ENCODE measurements at regions not wholly inside any gene's neighbourhood (a gene's known extent, or its start where the extent isn't known, plus 50 kb on each side); places are given as distances from the start of the nearest gene placed in this dataset.
"Not testable (repeated sequence)": the region's sequence is repeated elsewhere in the genome, so short reads cannot be mapped to it uniquely, and the experiment has no call there.

DNA sequence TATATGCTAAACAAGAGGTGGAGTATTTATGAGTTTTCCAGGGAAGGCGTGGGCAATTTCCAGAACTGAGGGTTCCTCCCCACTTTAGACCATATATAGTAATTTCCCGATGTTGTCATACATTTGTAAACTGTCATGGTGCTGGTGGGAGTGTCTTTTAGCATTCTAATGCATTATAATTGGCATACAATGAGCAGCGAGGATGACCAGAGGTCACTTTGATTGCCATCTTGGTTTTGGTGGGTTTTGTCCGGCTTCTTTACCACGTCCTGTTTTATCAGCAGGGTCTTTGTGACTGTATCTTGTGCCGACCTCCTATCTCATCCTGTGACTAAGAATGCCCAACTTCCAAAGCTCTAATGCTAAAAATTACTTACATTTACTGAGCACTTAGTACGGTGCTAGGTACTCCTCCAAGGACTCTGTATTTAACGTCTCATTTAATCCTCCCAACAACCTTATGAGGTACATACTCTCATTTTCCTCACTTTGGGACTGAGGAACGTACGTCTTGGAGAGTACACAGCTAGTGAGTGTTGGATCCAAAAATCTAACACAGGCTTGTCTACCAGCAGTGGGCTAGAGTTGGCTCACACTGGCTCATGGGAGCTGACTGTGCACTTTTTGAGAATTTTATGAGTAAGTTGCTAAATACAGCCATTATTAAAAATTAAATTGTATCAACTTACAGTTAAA, 144.8 kb upstream of the NEBL start:
- no peak for DNase-seq

DNA sequence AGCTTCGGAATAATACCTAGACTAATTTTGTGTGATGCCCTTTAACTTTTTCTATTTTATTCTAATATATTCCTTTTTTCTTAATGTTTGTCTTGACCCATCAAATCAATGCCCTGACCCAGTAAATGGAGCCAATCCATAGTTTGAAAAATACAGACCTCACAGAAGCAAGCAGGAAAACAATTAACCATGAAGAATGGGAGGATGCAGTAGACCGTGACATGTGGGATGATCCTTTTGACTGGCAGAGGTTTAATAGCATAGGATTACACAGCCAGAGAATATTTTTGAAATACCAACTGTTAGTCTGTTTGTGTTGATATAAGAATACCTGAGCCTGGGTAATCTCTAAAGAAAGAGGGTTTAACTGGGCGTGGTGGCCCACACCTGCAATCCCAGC, 142.6 kb upstream of the NEBL start:
- DNase-seq: no peak

DNA sequence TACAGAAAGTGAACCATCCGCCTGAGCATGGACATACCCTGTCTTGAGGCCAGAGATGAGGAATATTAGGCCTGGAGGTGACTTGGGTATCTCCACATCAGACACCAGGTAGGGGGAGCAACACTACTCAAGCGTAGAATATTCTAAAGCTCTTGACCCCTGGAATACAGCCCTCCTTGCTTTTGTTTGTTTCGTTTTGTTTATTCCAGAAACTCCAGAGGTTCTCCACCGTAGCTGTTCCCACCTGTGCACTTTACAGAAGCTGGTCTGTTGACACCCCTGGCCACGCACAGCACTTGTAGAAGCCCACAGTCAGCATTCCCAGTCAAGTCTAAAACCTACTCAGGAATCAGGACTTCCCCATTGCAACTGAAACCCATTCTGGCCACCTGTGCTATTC, 139.6 kb upstream of the NEBL start:
- DNase-seq: no peak

DNA sequence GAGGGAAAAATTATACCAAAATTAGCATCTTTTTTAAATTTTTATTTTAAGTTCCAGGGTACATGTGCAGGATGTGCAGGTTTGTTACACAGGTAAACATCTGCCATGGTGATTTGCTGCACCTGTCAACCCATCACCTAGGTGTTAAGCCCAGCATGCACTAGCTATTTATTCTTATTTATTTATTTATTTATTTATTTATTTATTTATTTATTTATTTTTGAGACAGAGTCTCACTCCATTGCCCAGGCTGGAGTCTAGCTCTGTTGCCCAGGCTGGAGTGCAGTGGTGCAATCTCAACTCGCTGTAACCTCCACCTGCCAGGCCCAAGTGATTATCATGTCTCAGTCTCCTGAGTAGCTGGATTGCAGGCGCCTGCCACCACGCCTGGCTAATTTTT, 137.7 kb upstream of the NEBL start:
- DNase-seq: not testable (repeated sequence)

DNA sequence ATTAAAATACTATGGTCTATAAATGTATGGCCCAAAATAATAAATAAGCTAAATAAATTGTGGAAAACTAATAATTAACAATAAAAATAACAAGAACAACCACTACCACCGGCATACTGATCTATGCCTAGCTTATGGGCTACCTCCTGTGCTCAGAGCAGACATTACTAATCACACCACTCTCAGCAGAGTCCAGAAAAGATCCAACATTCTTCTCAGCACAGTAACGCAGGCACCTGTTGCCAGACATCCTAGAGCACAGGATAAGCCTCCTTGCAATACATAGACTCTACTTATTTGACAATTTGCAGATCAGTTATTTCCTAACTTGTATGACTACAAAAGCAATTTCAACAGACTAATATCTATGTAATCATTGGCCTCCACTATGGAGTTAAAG, 137.1 kb upstream of the NEBL start:
- DNase-seq: no peak

DNA sequence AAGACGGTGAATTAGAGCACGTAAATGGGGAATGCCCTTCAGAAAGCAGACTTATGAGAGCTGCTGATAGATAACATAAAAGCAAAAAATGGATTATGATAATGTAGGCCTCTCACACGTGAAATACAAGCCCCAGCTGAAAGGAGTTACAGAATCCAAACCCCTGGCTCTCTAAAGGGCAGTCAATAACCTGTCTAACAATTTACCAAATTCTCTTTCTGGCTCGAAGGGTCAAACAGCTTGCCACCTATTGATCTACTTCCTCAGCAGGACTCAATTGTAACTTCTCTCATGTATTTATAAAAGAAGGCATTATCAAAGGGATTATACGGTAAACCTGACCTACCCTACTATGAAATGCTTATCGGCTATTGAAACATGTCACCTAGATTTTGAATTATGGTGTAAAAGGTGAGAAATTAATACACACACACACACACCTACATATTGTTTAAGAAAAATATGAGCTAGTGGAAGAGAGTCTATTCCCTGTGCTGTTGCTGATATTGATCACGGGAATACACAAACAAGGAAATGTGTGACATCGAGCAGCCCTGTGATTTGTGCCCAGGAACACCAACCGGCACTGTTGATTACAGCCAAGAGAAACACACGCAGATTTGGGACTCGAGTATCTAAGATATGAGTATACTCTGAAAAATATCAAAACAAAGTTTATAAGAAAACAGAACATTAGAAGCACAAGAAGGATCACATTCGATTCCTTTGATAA, 135.6 kb upstream of the NEBL start:
- no peak for DNase-seq

DNA sequence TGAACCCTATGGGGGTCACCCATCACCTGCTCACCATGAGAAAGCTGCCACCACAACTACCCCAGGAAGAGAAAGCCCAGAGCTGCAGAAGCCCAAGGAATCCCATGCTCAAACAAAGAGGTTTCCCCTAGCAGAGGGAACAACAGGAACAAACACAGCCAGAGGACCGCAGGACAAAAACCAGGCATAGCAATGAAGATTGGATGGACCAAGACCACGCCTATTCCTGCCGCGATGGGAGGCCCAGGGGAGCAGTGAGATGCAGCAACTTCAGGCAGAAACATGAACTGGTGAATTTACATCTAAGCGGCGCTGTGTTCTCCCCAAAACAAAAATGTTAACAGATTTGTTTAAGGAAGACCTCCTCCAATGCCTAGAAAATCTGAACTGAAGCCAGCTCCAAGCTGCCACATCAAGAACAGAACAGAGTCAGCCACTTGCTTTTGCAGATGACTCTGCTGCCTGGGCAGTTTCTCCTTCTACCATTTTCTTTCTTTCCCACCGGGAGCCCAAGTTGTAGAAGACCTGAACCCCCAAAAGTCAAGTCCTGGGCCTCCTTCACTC, 134.2 kb upstream of the NEBL start:
- DNase-seq: no peak

DNA sequence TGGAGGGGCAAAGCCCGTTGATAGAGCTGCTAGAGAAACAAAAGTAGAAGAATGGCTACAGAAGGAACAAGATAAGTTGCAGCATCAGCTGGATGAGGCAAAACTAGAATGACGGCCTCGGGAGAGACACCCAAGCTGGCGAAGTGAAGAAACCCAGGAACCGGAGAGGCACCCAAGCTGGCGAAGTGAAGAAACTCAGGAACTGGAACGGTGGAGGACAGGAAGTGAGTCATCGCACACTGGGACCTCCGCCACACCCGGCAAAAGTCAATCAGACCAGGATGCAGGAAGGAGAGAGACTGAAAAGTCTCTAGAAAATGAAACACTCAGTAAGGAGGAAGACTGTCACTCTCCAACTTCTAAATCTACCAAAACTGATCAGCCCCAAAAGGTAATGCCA, 133.0 kb upstream of the NEBL start:
- no peak for DNase-seq

DNA sequence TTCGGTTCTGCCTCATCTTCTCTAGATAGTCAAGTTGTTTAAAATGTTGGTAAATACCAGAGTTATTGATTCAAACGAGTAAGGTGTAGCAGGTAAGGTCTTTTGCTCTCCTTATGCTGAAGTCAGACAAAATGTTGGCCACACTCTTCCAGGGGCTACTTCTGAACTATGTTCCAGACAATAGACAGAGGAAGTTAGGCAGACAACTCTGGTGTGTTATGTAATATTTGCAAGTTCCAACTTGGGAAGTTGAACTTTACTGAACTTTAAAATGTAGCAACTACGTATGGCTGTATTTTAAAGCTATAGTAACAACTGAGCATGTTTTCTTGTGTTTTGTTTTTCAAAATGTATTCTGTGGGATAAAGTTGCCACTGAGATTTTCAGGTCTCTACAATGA, 125.7 kb upstream of the NEBL start:
- DNase-seq: no peak

DNA sequence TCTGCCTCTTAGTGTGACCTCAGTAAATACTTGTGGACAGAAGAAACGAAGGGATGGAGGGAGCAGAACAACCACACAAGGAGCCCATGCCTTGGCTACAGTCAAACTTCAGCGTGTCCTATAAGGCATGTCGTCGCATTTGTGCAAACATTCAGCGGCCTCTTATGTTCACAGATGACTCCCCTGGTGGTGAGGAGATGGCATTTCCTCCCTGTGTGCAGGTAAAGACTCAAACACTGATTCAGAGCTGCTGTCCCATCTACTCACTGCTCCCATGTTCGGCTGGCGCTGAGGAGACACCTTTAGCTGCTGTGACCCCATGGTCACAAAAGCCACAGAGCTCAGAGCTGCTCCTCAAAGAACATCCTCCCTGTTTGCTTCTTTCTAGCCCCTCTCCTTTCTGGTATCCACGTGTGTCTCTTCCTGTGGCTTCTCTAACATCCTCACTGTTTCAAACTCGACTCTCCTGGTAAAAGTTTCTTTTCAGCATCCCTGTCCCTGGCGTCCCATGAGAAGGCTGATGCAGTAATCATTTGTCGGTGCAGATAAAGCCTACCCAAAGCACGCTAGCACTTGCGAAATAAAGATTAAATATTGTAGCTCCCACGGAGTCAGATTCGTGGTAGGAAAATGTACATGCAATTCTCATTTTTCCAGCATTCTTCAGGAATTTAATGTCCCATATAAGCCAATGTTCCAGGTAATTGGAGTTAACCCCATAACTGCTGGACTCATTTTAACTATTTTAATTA, 124.9 kb upstream of the NEBL start:
- DNase-seq: no peak

DNA sequence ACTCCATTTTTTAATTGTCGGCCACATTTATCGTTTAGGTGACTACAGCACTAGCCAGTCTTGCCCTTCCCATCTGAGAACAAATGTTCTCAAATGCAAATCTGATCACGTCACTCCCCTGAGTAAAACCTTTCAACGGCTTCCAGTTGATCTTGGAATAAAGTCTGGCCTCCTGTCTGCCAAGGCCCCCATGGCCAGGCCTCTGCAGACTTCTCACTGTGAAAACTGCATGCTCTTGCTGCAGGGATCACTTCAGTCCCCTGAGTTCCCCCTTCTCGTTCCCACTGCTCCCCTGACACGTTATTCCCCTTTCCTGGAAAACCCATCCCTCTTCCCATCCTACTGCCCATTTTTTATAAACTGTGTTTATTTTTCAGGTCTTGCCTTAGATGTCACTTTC, 124.1 kb upstream of the NEBL start:
- DNase-seq: no peak

DNA sequence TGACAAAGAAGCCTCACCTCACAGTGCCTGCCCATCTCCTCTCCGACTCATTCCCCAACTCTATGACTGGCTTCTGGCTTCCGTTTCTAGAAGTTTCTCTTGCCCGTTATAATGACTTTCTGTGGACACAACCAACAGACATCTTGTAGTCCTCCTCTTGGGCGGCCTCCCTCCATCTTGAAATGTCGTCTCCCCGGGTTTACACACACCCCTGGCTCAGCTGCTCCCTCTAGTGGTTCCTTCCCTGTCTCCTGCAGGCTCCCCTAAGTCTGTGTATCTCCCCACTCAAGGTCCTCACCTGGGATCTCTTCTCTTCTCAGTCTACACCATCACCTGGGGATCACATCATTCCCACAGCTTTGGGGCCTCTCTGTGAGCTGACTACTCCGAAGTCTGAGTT, 123.4 kb upstream of the NEBL start:
- peak; percentile 61 for DNase-seq

DNA sequence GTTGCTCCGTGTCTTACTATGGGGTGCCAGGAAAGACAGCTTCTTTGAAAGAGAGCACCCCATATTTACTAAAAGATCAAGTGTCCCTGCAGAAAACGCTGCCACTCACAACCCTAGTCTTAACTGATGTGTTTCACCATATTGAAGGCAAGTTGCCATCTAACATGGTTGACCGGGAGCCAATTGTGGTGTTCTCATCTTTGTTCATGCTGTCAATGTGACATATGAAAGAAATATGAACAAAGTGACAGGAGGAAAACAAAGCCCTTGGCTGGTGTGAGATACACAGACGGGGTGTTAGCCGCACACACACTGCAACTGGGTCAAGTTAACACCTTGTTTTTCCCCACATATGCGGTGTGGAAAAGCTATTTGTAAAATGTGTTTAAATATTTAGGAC, 122.3 kb upstream of the NEBL start:
- no peak for DNase-seq

DNA sequence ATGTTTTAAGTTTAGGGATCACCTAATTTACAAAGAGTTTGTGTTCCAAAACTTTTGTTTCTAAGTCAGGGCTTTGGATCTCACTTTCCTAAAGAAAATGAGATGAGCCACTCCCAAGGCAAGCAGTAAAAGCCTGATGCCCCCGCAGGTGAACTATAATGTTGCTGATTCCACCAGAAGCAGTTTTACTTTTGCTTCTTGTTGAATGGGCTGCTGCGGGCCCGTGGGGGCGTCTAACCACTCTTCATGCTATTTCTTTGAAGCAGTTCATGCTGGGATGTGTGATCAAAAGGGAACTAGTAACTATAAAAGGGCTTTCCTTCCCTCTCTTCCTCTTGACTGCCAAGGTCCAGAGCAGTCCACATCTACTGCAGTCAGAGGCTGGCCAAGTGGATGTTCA, 118.7 kb upstream of the NEBL start:
- no peak for DNase-seq

DNA sequence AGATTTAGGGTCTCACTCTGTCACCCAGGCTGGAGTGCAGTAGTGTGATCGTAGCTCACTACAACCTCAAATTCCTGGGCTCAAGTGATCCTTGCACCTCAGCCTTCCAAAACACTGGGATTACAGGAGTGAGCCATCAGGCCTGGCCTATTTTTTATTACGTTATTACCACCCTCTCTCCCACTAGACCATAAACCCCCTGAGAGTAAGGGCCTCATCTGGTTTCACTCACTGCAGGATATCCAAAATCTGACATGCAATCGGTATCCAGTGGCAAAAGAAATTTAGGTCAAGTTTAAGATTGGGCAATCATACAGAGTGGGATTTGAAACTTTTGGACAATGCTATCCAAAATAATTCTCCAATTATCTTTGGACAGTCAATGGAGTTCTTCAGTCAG, 117.0 kb upstream of the NEBL start:
- no peak for DNase-seq

DNA sequence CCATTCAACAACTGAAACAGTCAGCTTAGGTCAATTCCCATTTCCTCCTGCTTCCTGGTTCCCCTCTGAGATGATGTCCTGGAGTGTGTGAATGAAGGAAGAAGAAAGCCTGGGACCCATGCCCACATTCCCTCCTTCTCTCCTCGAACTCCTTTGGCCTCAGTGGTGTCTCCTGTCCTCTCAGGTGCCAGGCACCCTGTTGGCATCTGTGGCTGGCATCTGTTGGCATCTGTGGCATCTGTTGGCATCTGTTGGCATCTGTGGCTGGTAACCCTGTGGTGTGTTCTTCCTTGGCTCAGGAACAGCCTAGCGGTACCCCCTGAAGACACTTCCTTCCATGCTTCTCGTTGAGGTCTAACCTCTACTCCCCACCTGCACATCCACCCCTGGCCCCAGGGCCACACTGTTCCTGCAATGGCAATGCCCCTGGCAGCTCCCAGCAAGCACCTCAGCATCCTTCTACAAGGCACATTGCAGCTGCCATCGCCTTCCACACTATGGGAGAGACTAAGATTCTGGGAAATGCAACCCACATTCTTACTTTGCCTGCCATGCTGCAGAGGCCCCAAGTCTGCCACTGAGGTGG, 114.4 kb upstream of the NEBL start:
- DNase-seq: no peak

DNA sequence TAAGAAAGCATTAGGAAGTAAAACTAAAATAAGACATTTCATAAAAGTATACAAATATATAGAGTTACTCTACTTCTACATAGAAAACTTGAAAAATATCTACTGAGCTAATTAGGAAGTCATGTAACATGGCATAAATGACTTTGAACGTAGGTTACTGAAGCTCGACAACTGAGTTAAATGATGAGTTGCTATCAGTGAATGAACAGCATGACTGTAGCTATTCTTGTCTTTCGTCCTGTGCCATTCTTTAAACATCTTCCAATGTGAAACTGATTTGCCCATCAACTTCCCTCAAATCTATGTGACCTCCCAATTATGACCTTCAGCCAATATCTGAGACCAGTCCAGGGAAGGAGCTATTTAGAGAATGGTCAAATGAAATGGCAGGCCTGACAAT, 113.5 kb upstream of the NEBL start:
- no peak for DNase-seq

DNA sequence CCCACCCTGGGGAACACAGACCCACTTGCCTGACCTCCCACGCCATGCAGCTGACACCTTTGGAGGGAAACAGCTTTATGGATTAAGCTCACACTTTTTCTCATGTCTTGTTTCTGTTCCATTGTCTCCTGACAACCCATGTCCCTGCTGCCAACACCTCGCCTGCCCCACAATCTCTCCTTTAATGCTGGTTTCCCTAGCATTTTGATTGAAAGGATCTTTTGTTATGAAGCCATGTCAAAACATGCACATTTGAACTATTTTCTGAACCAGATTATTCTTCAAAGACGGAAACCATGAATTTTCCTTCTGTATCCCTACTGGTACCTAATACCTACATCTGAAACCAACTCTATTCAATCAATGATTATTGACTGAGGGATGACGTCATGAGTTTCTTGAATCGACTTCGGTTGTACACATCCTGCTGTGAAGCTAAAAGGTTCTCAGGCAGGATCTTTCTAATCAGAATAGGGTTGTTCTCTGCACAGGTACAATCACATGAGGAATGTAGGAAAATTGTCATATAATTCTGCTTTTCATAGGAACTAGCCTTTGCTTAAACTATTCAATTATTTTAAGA, 106.2 kb upstream of the NEBL start:
- DNase-seq: no peak

DNA sequence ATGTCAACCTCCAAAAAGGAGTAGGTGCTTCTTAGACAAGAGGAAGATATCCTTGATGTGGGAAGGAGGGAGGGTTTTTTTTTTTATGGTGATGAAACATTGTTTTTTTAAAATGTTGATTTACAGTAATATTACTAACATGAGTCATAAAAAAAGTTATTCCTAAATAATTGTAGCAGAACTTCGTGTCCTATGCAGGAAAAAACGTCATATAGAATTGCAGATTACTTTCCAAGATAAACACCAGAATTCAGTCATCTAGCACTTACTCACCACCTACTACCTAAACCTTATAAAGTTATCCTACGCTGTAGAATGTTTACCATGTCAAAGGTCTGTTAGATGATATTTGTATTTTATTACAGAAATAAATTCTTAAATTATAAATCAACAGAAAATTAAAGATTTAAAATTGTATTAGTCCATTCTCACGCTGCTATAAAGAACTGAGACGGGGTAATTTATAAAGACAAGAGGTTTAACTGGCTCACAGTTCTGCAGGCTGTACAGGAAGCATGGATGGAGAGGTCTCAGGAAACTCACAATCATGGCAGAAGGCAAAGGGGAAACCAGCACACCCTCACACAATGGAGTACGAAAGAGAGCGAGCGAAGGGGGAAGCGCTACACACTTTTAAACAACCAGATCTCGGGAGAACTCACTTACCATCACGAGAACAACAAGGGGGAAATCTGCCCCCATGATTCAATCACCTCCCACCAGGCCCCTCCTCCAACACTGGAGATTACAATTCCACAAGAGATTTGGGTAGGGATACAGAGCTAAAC, 105.2 kb upstream of the NEBL start:
- DNase-seq: no peak

DNA sequence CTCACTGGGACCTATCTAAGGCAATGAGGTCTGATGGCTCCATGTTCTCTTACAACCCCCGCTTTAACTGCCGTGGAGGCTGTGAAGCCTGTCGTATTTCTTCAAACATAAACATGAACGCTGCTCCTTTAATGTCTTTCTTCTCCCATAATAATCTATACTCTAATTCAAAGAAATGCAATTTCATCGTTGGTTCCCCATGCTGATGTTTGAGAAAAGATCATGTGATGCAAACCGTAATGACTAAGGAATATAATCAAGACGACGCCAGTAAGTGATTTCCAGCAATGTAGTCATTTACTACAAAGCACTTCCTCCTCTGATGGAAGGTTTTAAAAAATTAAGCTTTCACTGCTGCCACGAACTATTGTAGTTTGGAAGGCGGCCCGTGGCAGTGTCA, 102.6 kb upstream of the NEBL start:
- no peak for DNase-seq

DNA sequence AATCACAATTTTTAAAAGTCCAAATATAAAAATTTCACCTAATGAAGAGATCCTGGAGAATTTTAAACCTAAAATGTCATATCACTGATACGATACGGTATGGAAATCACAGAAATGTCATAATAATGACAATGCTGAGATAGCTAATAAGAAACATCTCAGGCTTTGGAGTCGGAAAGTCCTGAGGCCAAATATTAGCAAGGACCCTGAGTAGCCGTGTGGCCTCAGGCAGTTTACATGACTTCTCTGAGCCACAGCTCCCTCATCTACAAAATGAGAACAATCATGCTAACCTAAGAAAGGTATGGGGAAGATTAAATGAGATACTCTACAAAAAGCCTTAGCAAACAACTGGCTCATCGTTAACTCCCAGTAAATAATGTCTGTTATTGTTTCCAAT, 100.9 kb upstream of the NEBL start:
- DNase-seq: no peak

Measured in activated CD8-positive, alpha-beta memory T cell treated with anti-CD3 and anti-CD28 coated beads, Interleukin-2, amount 50 U/mL, for 48 hours (primary cell).